A549 (cell line): ENCODE measurements at regions not wholly inside any gene's neighbourhood (a gene's known extent, or its start where the extent isn't known, plus 50 kb on each side); places are given as distances from the start of the nearest gene placed in this dataset.
"Not testable (repeated sequence)": the region's sequence is repeated elsewhere in the genome, so short reads cannot be mapped to it uniquely, and the experiment has no call there.

Experiments
- BHLHE40 ChIP-seq: IDR thresholded peaks from 2 replicates; pipeline ENCODE4 v1.6.1; 2012; ENCODE audit warnings: low read depth, low read length, inconsistent platforms
- TF ChIP-seq, protein P1 (sequence below): IDR thresholded peaks from 2 replicates; pipeline ENCODE4 v1.6.1; 2012
- TF ChIP-seq, protein P2 (sequence below): fragments of >200 bp; sonication (Bioruptor Twin); formaldehyde crosslinking; IDR thresholded peaks from 3 replicates; pipeline ENCODE4 v1.5.1; 2016

DNA sequence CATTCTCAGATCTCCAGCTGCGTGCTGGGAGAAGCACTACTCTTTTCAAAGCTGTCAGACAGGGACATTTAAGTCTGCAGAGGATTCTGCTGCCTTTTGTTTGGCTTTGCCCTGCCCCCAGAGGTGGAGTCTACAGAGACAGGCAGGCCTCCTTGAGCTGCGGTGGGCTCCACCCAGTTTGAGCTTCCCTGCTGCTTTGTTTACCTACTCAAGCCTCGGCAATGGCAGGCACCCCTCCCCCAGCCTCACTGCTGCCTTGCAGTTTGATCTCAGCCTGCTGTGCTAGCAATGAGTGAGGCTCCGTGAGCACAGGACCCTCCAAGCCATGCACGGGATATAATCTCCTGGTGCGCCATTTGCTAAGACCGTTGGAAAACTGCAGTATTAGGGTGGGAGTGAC is 518.8 kb upstream of the NRP1 start:
- TF ChIP-seq, protein P1, sequence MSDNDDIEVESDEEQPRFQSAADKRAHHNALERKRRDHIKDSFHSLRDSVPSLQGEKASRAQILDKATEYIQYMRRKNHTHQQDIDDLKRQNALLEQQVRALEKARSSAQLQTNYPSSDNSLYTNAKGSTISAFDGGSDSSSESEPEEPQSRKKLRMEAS, result not testable (repeated sequence)
- TF ChIP-seq, protein P2, sequence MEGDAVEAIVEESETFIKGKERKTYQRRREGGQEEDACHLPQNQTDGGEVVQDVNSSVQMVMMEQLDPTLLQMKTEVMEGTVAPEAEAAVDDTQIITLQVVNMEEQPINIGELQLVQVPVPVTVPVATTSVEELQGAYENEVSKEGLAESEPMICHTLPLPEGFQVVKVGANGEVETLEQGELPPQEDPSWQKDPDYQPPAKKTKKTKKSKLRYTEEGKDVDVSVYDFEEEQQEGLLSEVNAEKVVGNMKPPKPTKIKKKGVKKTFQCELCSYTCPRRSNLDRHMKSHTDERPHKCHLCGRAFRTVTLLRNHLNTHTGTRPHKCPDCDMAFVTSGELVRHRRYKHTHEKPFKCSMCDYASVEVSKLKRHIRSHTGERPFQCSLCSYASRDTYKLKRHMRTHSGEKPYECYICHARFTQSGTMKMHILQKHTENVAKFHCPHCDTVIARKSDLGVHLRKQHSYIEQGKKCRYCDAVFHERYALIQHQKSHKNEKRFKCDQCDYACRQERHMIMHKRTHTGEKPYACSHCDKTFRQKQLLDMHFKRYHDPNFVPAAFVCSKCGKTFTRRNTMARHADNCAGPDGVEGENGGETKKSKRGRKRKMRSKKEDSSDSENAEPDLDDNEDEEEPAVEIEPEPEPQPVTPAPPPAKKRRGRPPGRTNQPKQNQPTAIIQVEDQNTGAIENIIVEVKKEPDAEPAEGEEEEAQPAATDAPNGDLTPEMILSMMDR, result not testable (repeated sequence)
- TF ChIP-seq BHLHE40, result not testable (repeated sequence)
